Large intestine (tissue), 3 donors: ENCODE measurements at regions not wholly inside any gene's neighbourhood (a gene's known extent, or its start where the extent isn't known, plus 50 kb on each side); places are given as distances from the start of the nearest gene placed in this dataset.

Experiments used
- DNase-seq, 2 donors: peaks; one replicate each; pipeline versions ENCODE4 v3.0.0 to v3.0.0-alpha.2; 2013
- H3K27ac ChIP-seq: one replicate; pipeline ENCODE4 v1.5.1; 2013; ENCODE audit warnings: low read length
- H3K27me3 ChIP-seq: 2 replicates; pipeline ENCODE4 v1.6.1; 2013; ENCODE audit warnings: low read length; ENCODE audit not compliant: control insufficient read depth, insufficient read depth
- H3K36me3 ChIP-seq: 2 replicates; pipeline ENCODE4 v1.6.1; 2013; ENCODE audit warnings: low read length; ENCODE audit not compliant: control insufficient read depth, insufficient read depth
- H3K4me1 ChIP-seq: one replicate; pipeline ENCODE4 v1.6.1; 2013; ENCODE audit warnings: low read length; ENCODE audit not compliant: control insufficient read depth, insufficient read depth
- H3K4me3 ChIP-seq: one replicate; pipeline ENCODE4 v1.5.1; 2013; ENCODE audit warnings: low read length
- H3K9me3 ChIP-seq: one replicate; pipeline ENCODE4 v1.6.1; 2013; ENCODE audit warnings: mild to moderate bottlenecking, low read depth, low read length, moderate library complexity; ENCODE audit not compliant: control insufficient read depth
- WGBS: methylation state at CpG from one replicate; pipeline ENCODE4 v1.1.5; 2013; ENCODE audit warnings: low lambda C conversion rate; ENCODE audit not compliant: insufficient coverage; 5-methylcytosine and 5-hydroxymethylcytosine counted together

- H3K4me1 ChIP-seq = no peaks in the 10 kb centered on the region
- no peak for DNase-seq
- H3K9me3 ChIP-seq = no peaks in the 10 kb centered on the region
- no peak overlapping the region for H3K4me3 ChIP-seq
- WGBS = no CpG with 5 or more reads among the region's 2 CpGs
- H3K27ac ChIP-seq = no peak overlapping the region
- no peaks in the 10 kb centered on the region for H3K36me3 ChIP-seq
- peaks cover 6% of the 10 kb centered on the region for H3K27me3 ChIP-seq
Observed at GRCh38 chr4:83662204-83662603, 126.3 kb downstream of the GPAT3 start.

- 88% methylated on average over 2 of the region's 2 CpGs for WGBS
- no peak for DNase-seq
- Histone ChIP-seq H3K4me3 (no peak overlapping the region), H3K27me3 (peaks cover 2% of the 10 kb centered on the region), H3K27ac (no peak overlapping the region), H3K9me3 (no peaks in the 10 kb centered on the region), H3K36me3 (no peaks in the 10 kb centered on the region), H3K4me1 (no peaks in the 10 kb centered on the region)
Observed at GRCh38 chr4:83661359-83661758, 125.5 kb downstream of the GPAT3 start.

GRCh38 chr4:83660578-83660977 is 124.7 kb downstream of the GPAT3 start:
- Histone ChIP-seq H3K27me3 (peaks cover 2% of the 10 kb centered on the region), H3K36me3 (no peaks in the 10 kb centered on the region), H3K27ac (no peak overlapping the region), H3K9me3 (no peaks in the 10 kb centered on the region), H3K4me1 (no peaks in the 10 kb centered on the region), H3K4me3 (no peak overlapping the region)
- DNase-seq = no peak
- WGBS = no CpG with 5 or more reads among the region's 2 CpGs

GRCh38 chr4:83658806-83659205 is 122.9 kb downstream of the GPAT3 start:
- no peak overlapping the region for H3K27ac ChIP-seq
- no peaks in the 10 kb centered on the region for H3K4me1 ChIP-seq
- no peaks in the 10 kb centered on the region for H3K27me3 ChIP-seq
- H3K36me3 ChIP-seq = no peaks in the 10 kb centered on the region
- no peaks in the 10 kb centered on the region for H3K9me3 ChIP-seq
- DNase-seq = no peak
- H3K4me3 ChIP-seq = no peak overlapping the region
- WGBS = 67% methylated on average over 2 of the region's 7 CpGs

- Histone ChIP-seq H3K4me1 (no peaks in the 10 kb centered on the region), H3K36me3 (no peaks in the 10 kb centered on the region), H3K27ac (no peak overlapping the region), H3K27me3 (no peaks in the 10 kb centered on the region), H3K9me3 (no peaks in the 10 kb centered on the region), H3K4me3 (no peak overlapping the region)
- WGBS = no CpG with 5 or more reads among the region's 2 CpGs
- DNase-seq = no peak
Observed at GRCh38 chr4:83657336-83657735, 121.4 kb downstream of the GPAT3 start.
